Activated gamma-delta T cell treated with Interleukin-2 at 50 U/mL for 16 hours (primary cell): ENCODE measurements at regions not wholly inside any gene's neighbourhood (a gene's known extent, or its start where the extent isn't known, plus 50 kb on each side); places are given as distances from the start of the nearest gene placed in this dataset.
"Not testable (repeated sequence)": the region's sequence is repeated elsewhere in the genome, so short reads cannot be mapped to it uniquely, and the experiment has no call there.

ENCODE experiments used
- DNase-seq: peaks from one replicate; pipeline ENCODE4 v3.0.0-alpha.2; 2020

DNA sequence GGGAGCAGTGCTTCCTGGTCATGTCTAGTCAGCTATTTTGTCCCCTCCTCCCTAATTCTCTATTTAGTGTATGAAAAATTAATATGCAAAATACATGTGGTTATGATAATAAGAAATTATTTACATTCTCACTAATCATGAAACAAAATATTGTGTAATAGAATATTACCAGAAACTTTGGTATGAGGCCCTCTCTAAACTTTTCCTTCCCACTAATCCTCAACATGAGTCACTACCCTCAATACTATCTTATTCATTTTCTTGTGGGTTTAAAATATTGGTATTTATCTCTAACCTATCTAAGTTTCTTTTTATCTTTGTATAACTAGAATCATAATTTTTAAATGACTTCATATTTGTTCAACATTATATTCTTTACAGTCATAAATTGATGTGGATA is 545.9 kb upstream of the PTPRD start:
- no peak for DNase-seq

- DNase-seq: no peak
Measured at GRCh38 chr9:11159318-11159862, 546.6 kb upstream of the PTPRD start.

- DNase-seq: no peak
Measured at GRCh38 chr9:11163843-11164242, 551.0 kb upstream of the PTPRD start.

DNA sequence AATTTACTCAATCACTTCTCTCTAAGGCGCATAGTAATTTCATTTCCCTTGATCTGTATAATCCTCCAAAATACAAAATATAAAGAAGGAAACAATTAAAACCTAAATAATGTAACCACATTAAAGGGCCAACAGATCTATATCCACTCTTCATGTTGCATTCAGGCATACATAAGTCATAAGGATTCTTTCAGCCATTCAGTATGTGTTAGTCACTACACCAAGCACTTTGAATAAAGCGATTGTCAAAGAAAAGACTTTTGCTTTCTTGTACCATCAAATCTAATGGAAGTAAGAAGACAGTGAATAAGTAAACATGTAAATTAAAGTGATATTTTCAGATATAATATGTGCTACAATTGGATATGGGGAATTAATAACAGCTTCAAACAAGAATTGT is 569.2 kb upstream of the PTPRD start:
- no peak for DNase-seq

DNA sequence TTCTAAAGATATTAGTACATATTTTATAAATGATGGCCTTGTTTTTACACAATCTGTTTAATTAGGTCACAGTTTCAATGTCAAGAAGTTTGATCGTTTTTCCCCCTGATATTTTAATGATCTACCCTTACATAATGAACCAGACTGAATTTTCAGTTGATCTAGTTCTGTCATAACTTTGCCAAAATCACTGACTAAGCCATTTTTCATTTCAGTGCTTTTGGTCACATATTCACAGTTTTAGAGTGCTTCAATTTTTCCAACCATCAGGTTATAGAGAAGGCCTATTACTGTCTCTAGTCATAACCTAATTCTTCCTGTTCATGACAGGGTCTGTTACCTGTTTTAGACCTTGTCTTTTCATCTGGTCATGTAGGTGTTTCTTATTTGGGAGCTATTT is 577.9 kb upstream of the PTPRD start:
- DNase-seq: no peak

GRCh38 chr9:11192993-11193392 is 580.2 kb upstream of the PTPRD start:
- no peak for DNase-seq

DNA sequence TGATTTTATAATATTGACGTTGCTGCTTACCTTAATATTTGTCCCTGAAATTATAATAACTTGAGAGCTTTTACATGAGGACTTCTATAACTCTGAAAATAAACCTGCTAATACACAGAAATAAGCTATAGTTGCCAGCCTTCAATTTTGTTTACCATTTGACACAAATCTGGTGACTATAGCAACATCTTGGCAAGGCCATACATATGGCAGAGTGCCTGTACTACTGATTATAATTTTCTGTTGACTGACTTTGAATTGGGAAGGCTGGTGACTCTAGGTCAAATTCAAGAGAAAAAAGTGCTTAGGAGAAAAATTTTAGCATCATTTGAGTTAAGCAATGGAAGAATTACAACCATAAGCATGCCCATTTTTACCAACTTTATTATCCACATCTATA is 581.4 kb upstream of the PTPRD start:
- DNase-seq: no peak

- DNase-seq: not testable (repeated sequence)
Measured at GRCh38 chr9:11196840-11197365, 584.1 kb upstream of the PTPRD start.

GRCh38 chr9:11199335-11199734 is 586.5 kb upstream of the PTPRD start:
- DNase-seq: no peak

DNA sequence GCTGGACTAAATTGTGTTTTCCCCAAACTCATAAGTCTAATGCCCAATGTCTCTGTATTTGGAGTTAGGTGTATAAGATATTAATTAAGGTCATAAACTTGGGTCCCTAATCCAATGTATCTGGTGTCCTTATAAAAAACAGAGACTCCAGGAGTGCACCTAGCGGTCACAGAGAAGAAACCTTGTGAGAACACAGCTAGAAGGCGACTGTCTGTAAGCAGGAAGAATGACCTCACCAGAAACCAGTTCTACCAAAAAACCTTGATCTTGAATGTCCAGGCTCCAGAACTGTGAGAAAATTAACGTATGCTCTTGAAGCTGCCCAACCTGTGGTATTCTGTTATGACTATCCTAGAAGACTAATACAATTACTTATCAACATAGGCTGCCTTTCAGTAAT is 591.7 kb upstream of the PTPRD start:
- DNase-seq: no peak

DNA sequence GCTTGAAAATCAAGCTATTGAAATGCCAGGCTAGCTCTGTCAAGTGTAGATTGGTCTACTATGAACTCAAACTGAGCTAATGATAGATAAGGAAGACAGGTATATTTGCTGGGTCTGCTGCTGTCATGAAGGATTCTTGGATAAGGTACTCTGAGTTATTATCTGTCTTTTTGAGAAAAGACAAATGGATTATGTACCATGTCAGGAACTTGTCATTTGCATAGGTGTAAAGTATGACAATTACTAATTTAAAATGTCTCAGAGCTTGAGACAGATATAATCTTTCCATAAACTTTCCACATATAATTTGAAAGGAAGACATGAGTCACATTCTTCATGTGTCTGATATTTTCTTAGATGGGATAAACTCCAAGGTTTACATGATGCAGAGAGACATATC is 594.1 kb upstream of the PTPRD start:
- no peak for DNase-seq

- DNase-seq: no peak
Measured at GRCh38 chr9:11233696-11234095, 620.9 kb upstream of the PTPRD start.

DNA sequence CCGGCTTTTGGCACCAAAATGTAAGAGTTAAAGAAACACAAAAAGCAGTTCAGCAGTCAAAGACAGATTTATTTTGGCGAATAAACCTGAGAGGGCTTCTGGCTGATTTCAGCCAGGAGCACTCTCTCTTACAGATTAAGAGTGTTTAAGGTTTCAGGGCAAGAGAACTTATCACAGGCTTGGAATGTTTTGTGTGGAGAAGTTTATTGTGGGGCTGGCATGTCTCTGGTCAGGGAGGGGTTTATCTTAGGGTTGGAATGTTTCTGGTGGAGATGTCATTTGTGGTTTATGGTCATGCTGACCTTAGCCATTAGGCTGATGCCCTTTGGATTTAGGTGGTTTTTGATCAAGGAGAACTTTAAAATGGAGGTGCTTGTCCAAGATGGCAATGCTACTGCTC is 622.3 kb upstream of the PTPRD start:
- no peak for DNase-seq

DNA sequence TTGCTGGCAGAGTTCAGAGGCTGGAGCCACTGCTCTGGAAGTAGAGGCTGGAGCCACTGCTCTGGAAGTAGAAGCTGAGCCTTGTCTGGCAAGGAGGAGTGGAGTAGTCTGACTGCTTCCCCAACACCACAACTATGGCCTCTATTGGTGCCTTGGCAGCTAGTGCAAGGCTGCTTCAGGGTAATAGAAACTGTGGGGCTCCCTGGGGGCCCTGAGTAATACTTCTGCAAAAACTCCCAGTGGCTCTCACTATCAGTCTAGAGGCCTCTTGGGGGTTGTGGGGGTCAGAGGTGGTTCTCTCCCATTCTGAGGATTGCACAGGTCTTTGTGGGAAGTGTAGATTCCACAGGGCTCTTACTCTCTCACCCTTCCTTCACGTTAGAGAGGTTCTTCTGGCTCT is 629.0 kb upstream of the PTPRD start:
- DNase-seq: no peak

DNA sequence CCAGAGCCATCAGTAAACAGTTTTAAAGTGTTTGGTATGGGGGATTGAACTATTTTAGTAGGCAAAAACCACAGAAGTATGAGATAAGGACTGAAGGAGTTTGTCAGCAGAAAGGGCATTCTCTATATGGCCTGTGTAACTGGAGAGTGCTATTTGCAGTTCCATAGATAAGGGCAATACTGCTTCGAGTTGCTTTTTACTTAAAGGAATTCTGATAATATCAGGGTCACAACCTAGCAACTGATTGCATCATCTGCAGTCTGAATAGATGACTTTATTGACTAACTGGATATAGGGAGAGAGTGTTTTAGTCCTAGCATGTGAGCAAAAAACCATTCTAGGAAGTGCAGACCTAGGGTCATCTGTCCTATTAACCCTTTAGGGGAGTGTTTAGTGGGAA is 645.2 kb upstream of the PTPRD start:
- no peak for DNase-seq

DNA sequence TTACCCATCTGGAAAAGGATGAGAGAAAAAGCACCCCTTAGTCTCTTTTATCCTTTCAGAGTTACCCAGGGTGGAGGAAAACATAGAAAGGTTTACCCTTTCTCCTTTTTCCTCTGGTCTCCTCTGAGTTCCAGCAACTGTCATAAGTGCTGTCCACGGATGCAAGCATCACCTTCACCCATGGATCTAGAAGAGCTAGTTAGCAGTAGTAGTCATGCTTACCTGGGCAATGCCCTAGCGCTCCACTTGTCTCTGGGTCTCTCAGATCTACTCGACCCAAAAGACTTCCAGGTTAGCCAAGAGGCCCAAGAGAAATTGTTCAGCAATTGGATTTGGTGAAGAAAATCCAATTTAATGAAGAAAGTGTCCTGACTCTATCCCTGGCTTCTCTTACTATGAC is 656.2 kb upstream of the PTPRD start:
- DNase-seq: no peak

- DNase-seq: no peak
Measured at GRCh38 chr9:11275158-11275695, 662.4 kb upstream of the PTPRD start.

DNA sequence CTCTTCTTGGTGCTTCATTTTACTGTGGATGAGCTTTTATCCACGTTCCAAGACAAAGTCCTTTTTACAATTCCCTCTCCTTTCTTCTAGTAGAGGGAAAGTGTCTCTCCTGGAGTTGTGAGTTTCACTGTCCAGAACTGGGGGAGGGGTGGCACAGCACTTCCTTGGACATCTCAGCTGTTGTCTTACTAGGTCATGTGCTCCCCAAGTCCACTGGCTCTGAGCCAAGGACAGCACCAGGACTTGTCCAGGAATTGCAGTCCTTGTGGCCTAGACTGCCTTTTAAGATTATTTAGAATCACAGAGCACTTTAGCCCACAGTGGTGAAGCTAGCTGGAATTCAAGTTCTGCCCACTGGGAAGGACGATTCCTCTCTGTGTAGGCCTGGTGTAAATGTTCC is 700.2 kb upstream of the PTPRD start:
- no peak for DNase-seq

GRCh38 chr9:11318946-11319345 is 706.1 kb upstream of the PTPRD start:
- DNase-seq: no peak

GRCh38 chr9:11319538-11319937 is 706.7 kb upstream of the PTPRD start:
- DNase-seq: no peak

DNA sequence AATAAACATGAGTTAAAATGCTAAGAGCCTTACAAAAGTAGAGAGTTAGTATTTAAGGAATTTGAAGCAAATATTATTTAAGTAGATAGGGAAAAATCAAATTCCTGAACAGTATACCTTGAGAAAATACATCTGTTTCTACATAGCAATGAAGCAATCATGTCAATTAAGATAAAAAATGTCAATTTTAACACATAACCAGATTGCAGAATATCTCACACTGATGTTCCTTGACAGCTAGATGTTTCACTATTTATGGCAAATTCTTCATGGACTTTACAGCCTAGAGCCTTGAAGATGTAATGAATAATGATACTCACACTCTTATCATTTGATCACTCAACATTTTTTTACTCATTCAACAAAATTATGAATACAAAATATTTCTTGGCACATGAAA is 708.2 kb upstream of the PTPRD start:
- DNase-seq: no peak

DNA sequence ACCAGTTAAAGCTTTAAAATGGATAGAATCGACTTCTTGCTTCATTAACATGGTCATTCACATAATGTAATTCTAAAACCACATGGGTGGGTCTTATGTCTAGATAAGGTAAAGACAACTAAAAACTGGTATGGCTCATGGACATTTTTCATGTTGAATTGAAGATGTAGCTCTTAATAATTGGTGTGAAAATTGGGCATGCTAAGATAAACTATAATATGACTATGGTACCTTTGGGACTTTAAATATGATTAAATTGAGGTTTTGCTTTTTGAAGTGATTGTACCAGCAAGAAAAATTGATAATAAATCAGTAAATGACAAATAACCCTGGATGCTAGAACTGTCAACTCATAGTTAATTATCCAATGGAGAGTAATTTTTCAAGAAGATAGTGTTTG is 710.7 kb upstream of the PTPRD start:
- no peak for DNase-seq

DNA sequence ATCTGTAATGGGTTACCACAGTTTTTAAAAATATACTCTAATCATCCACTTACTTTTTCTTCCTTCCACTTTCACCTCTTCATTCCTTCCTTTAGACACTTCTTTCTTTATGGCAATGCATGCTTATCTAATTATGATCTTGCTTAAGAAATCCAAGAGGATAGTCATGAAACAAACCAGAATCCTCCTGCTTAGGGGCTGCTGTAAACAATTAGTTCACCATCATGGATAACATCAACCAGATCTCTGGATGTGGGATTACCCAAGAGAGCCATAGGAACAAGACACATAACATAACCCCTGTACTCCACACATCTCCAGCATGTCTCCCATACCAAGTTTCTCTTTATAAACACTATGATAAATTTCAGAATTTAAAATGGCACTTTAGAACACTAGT is 713.4 kb upstream of the PTPRD start:
- no peak for DNase-seq

DNA sequence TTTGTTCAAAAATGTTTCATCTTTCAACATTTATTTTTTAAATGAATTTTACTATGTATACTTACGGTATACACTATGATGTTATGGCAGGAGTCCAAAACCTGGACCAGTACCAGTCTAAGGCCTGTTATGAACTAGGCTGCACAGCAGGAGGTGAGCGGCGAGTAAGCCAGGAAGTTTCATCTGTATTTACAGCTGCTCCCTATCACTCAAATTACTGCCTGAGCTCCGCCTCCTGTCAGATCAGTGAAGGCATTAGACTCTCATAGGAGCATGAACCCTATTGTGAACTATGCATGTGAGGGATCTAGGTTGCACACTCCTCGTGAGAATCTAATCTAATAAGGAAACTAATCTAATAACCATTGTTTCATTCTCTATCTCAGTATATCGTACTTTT is 715.5 kb upstream of the PTPRD start:
- no peak for DNase-seq

- no peak for DNase-seq
Measured at GRCh38 chr9:11335011-11335410, 722.2 kb upstream of the PTPRD start.

GRCh38 chr9:11338130-11338529 is 725.3 kb upstream of the PTPRD start:
- DNase-seq: no peak
